Heart right ventricle (tissue), 16 donors: ENCODE measurements at regions not wholly inside any gene's neighbourhood (a gene's known extent, or its start where the extent isn't known, plus 50 kb on each side); places are given as distances from the start of the nearest gene placed in this dataset.

Source experiments
- ATAC-seq, 8 donors: fragments of 200-7000 bp; cut with Tn5 transposase; one replicate each; pipeline ENCODE4 v1.9.1; 2020; ENCODE audit warnings: mild to moderate bottlenecking in 8 of 8, moderate library complexity in 8 of 8, moderate number of reproducible peaks in 1 of 8
- DNase-seq, 2 donors: peaks; one replicate each; pipeline ENCODE4 v3.0.0-alpha.2; 2020
- H3K27ac ChIP-seq, 10 donors: fragments of 200-600 bp; sonication (generic) in 2 of 10; one replicate each; pipeline versions ENCODE4 v1.5.0 to v1.8.0; 2020 to 2022; ENCODE audit warnings: mild to moderate bottlenecking in 3 of 10
- H3K27me3 ChIP-seq, 7 donors: fragments of 200-600 bp; one replicate each; pipeline ENCODE4 v1.8.0; 2021 to 2022; ENCODE audit warnings: mild to moderate bottlenecking in 2 of 7
- H3K36me3 ChIP-seq, 9 donors: fragments of 200-600 bp; sonication (generic) in 1 of 9; one replicate each; pipeline versions ENCODE4 v1.5.0 to v1.8.0; 2020 to 2022; ENCODE audit warnings: mild to moderate bottlenecking in 2 of 9
- H3K4me1 ChIP-seq, 9 donors: fragments of 200-600 bp; sonication (generic) in 1 of 9; one replicate each; pipeline versions ENCODE4 v1.5.0 to v1.8.0; 2020 to 2022; ENCODE audit warnings: mild to moderate bottlenecking in 4 of 9
- H3K4me3 ChIP-seq, 10 donors: fragments of 200-600 bp; sonication (generic) in 2 of 10; one replicate each; pipeline versions ENCODE4 v1.5.0 to v1.8.0; 2020 to 2022; ENCODE audit warnings: mild to moderate bottlenecking in 7 of 10, moderate library complexity in 2 of 10
- H3K9me3 ChIP-seq, 11 donors: fragments of 200-600 bp in 10 of 11; sonication (generic) in 2 of 11; one replicate each; pipeline versions ENCODE4 v1.5.0 to v1.8.0; 2013 to 2022; ENCODE audit warnings: mild to moderate bottlenecking in 2 of 11, control low read depth in 1 of 11, moderate library complexity in 1 of 11
- CTCF ChIP-seq, 9 donors: fragments of 200-600 bp; sonication (generic) in 2 of 9; IDR thresholded peaks; one replicate each; pipeline versions ENCODE4 v1.5.0 to v1.8.0; 2021 to 2022; ENCODE audit warnings: antibody characterized with exemption in 9 of 9, mild to moderate bottlenecking in 5 of 9, moderate library complexity in 1 of 9
- WGBS, 2 donors: extraction: QIAGEN DNeasy Blood & Tissue Kit; methylation state at CpG; one replicate each; pipeline ENCODE4 v1.1.7; 2013; ENCODE audit warnings: inconsistent platforms in 1 of 2; 5-methylcytosine and 5-hydroxymethylcytosine counted together
- intact Hi-C, 10 donors: fragments of 100-400 bp; cut with DNase I; formaldehyde crosslinking; loops; one replicate each; pipeline versions ENCODE4 v1.11.1 to v1.14.2; 2022
- donor health status: Arrhythmogenic right ventricular cardiomyopathy.
- donor health status: ischemic (EF 13 %, LVEDD 7.1; RV severe dilation, severe dysfunction).
- donor health status: healthy with polysubstance abuse.
- donor health status: DM: no; HTN: yes; CAD: no.
- donor health status: DM: no; HTN: no; CAD: no.
- donor health status: ischemic (EF 25% LVEDD 6.9; RV normal size, moderate dysfunction).
- donor health status: ischemic (EF 25% LVEDD 5.7; RV mildly dilated, moderate dysfunction).
- donor health status: healthy.
- donor health status: DM: yes; HTN: yes; CAD: no.
- donor health status: Ischemic cardiomyopathy.
- donor health status: ischemic (EF 35%, LVEDD 5.7; RV mildly dilated, moderate dysfunction).
- donor health status: nonischemic (EF 11% LVEDD 7.7; RV severe dilation, severe dysfunction).
- donor health status: DM: yes; HTN: yes; CAD: no.
- donor health status: PGD.
- donor health status: ischemic (EF 29% LVEDD 5.4; RV normal size, mild dysfunction).
- donor health status: nonischemic (EF 23%, LVEDD 6.1; RV moderate dilation, normal function).

- DNase-seq, result no peak
- H3K36me3 ChIP-seq, result no peaks in the 10 kb centered on the region
- no peaks in the 10 kb centered on the region for H3K4me1 ChIP-seq
- intact Hi-C loops, result no loop called here
- ATAC-seq, result no peak
- no peak overlapping the region for H3K4me3 ChIP-seq
- H3K27ac ChIP-seq, result no peak overlapping the region
- no peak for TF ChIP-seq CTCF (IDR thresholded peaks at IDR 0.05)
- WGBS, 2 donors, result 82 to 86% methylated on average over 5 of the region's 5 CpGs
- no peaks in the 10 kb centered on the region for H3K27me3 ChIP-seq
- peaks cover 0 to 8% (median 0%) of the 10 kb centered on the region in 11 donors for H3K9me3 ChIP-seq
Observed at GRCh38 chr18:38250971-38251370, 685.4 kb upstream of the CELF4 start.

GRCh38 chr18:38244480-38244879 lies 678.9 kb upstream of the CELF4 start:
- DNase-seq (peak in 1 of 2 donors; percentile 10), ATAC-seq (peak in 4 of 8 donors; percentile 62 to 84 (median 77))
- no peak overlapping the region for H3K4me3 ChIP-seq
- H3K9me3 ChIP-seq, result peaks cover 0 to 19% (median 0%) of the 10 kb centered on the region in 11 donors
- no peaks in the 10 kb centered on the region for H3K36me3 ChIP-seq
- no peak for TF ChIP-seq CTCF (IDR thresholded peaks at IDR 0.05)
- intact Hi-C loops, result no loop called here
- no peak overlapping the region for H3K27ac ChIP-seq
- peaks cover 0 to 8% (median 0%) of the 10 kb centered on the region in 9 donors for H3K4me1 ChIP-seq
- WGBS, 2 donors, result 42% methylated on average over 3 of the region's 3 CpGs
- H3K27me3 ChIP-seq, result no peaks in the 10 kb centered on the region

- Histone ChIP-seq H3K36me3 (no peaks in the 10 kb centered on the region), H3K4me1 (peaks cover 0 to 8% (median 0%) of the 10 kb centered on the region in 9 donors), H3K27me3 (no peaks in the 10 kb centered on the region), H3K9me3 (peaks cover 0 to 19% (median 0%) of the 10 kb centered on the region in 11 donors), H3K27ac (no peak overlapping the region), H3K4me3 (no peak overlapping the region)
- ATAC-seq (no peak), DNase-seq (no peak)
- TF ChIP-seq CTCF (IDR thresholded peaks at IDR 0.05), result no peak
- intact Hi-C loops, result no loop called here
- 94 to 95% methylated on average over 2 of the region's 2 CpGs for WGBS, 2 donors
Observed at GRCh38 chr18:38243291-38243690, 677.7 kb upstream of the CELF4 start.

- H3K36me3 ChIP-seq, result no peaks in the 10 kb centered on the region
- H3K27ac ChIP-seq, result no peak overlapping the region
- H3K27me3 ChIP-seq, result no peaks in the 10 kb centered on the region
- DNase-seq, result no peak
- TF ChIP-seq CTCF (IDR thresholded peaks at IDR 0.05), result no peak
- peaks cover 0 to 19% (median 0%) of the 10 kb centered on the region in 11 donors for H3K9me3 ChIP-seq
- WGBS, 2 donors, result 89 to 90% methylated on average over 2 of the region's 2 CpGs
- no peak for ATAC-seq
- peaks cover 0 to 8% (median 0%) of the 10 kb centered on the region in 9 donors for H3K4me1 ChIP-seq
- intact Hi-C loops, result no loop called here
- H3K4me3 ChIP-seq, result no peak overlapping the region
Observed at GRCh38 chr18:38241736-38242135, 676.1 kb upstream of the CELF4 start.
